Ishikawa (cell line): ENCODE measurements at regions not wholly inside any gene's neighbourhood (a gene's known extent, or its start where the extent isn't known, plus 50 kb on each side); places are given as distances from the start of the nearest gene placed in this dataset.

ENCODE experiments used
- CEBPB ChIP-seq: IDR thresholded peaks from 2 replicates; pipeline ENCODE4 v1.6.1; 2012
- CREB1 ChIP-seq: IDR thresholded peaks from 2 replicates; pipeline ENCODE4 v1.6.1; 2012; ENCODE audit warnings: low read depth
- EGR1 ChIP-seq: IDR thresholded peaks from 2 replicates; pipeline ENCODE4 v1.6.1; 2012
- EP300 ChIP-seq: IDR thresholded peaks from 2 replicates; pipeline ENCODE4 v1.6.1; 2012; ENCODE audit warnings: borderline replicate concordance
- NFIC ChIP-seq: IDR thresholded peaks from 2 replicates; pipeline ENCODE4 v1.6.1; 2012
- RAD21 ChIP-seq: IDR thresholded peaks from 2 replicates; pipeline ENCODE4 v1.6.1; 2012; ENCODE audit warnings: low read depth
- TCF12 ChIP-seq: IDR thresholded peaks from 2 replicates; pipeline ENCODE4 v1.6.1; 2012; ENCODE audit warnings: low read depth
- YY1 ChIP-seq: IDR thresholded peaks from 2 replicates; pipeline ENCODE4 v1.6.1; 2012; ENCODE audit warnings: low read depth
- ZBTB7A ChIP-seq: IDR thresholded peaks from 2 replicates; pipeline ENCODE4 v1.6.1; 2012; ENCODE audit warnings: low read depth
- TF ChIP-seq, protein P1 (sequence below): IDR thresholded peaks from 2 replicates; pipeline ENCODE4 v1.6.1; 2012; ENCODE audit warnings: low read depth, mild to moderate bottlenecking

DNA sequence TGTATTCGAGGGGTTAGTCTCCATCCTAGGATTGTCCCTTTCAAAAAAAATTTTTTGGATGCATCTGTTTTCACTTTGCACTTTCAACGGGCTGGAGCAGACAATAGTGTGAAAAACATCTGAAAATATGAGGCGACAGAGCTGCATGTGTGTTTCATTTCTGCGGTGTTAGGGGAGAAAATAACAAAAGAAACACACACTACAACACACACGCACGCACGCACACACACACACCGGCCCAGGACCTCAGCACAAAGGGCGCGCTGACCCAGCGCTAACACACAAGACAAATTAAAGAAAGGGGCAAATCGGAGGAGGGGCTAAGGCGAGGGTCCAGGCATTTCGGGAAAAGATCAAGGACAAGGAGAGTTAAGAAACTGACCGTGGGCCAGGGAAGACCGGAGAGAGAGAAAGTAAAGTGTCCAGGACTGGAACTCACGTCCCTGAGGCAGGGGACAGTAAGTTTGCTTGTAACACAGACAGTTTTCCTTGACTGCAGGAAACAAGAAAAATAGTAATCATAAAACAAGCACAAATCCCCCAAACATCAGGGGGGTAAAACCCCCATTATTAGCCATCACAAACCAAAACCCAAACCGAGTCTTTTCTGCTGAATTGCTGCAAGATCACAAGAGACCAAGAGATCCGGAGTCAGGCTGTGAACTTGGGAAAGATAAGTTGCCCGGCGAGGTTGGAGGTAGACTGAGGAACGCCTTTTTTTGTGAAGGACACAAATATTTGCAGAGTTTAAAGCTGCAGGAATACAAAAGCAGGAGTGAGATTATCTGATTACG is 302.1 kb downstream of the PARP8 start:
- TF ChIP-seq YY1, result no peak
- TF ChIP-seq RAD21, result no peak
- TF ChIP-seq ZBTB7A, result no peak
- no peak for TF ChIP-seq CEBPB
- TF ChIP-seq, protein P1, sequence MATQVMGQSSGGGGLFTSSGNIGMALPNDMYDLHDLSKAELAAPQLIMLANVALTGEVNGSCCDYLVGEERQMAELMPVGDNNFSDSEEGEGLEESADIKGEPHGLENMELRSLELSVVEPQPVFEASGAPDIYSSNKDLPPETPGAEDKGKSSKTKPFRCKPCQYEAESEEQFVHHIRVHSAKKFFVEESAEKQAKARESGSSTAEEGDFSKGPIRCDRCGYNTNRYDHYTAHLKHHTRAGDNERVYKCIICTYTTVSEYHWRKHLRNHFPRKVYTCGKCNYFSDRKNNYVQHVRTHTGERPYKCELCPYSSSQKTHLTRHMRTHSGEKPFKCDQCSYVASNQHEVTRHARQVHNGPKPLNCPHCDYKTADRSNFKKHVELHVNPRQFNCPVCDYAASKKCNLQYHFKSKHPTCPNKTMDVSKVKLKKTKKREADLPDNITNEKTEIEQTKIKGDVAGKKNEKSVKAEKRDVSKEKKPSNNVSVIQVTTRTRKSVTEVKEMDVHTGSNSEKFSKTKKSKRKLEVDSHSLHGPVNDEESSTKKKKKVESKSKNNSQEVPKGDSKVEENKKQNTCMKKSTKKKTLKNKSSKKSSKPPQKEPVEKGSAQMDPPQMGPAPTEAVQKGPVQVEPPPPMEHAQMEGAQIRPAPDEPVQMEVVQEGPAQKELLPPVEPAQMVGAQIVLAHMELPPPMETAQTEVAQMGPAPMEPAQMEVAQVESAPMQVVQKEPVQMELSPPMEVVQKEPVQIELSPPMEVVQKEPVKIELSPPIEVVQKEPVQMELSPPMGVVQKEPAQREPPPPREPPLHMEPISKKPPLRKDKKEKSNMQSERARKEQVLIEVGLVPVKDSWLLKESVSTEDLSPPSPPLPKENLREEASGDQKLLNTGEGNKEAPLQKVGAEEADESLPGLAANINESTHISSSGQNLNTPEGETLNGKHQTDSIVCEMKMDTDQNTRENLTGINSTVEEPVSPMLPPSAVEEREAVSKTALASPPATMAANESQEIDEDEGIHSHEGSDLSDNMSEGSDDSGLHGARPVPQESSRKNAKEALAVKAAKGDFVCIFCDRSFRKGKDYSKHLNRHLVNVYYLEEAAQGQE, result no peak
- no peak for TF ChIP-seq TCF12
- no peak for TF ChIP-seq NFIC
- TF ChIP-seq CREB1, result no peak
- TF ChIP-seq EGR1, result no peak
- no peak for TF ChIP-seq EP300
